ENCODE measurements at regions not wholly inside any gene's neighbourhood (a gene's known extent, or its start where the extent isn't known, plus 50 kb on each side); places are given as distances from the start of the nearest gene placed in this dataset.

DNA sequence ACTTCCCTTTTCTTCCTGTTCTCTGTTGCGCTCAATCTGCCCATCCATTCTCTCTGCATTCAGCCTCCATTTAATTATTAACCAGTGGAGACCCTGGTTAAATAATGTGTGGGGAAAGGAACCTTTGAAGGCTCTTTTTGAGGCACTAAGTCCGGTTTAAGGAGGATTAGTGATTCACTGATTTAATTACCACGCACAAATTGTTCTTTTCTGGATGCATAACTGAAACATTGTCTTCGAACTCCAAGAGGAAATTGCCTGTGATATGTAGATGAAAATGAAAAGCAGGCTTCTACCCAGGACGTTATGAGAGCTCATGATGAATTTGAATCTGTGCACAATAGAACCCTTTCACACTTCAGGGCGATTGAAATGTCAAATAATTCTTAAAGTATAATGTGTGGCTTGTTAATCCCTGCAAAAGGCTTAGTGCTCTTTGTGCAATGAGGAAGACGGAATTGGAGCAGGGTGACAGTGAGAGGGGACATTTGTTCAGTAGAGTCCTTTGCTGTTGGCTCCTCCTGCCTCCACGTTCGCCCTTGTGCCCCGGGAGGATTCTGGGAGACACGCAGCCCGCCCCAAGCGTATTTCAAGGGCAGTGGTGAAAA, 51.1 kb upstream of the ZNF236 start:
- no peak for DNase-seq

GRCh38 chr18:76767954-76768353, 54.4 kb upstream of the ZNF236 start:
- DNase-seq: no peak

GRCh38 chr18:76766429-76766828, 55.9 kb upstream of the ZNF236 start:
- no peak for DNase-seq

GRCh38 chr18:76765649-76766048, 56.7 kb upstream of the ZNF236 start:
- DNase-seq: no peak

DNA sequence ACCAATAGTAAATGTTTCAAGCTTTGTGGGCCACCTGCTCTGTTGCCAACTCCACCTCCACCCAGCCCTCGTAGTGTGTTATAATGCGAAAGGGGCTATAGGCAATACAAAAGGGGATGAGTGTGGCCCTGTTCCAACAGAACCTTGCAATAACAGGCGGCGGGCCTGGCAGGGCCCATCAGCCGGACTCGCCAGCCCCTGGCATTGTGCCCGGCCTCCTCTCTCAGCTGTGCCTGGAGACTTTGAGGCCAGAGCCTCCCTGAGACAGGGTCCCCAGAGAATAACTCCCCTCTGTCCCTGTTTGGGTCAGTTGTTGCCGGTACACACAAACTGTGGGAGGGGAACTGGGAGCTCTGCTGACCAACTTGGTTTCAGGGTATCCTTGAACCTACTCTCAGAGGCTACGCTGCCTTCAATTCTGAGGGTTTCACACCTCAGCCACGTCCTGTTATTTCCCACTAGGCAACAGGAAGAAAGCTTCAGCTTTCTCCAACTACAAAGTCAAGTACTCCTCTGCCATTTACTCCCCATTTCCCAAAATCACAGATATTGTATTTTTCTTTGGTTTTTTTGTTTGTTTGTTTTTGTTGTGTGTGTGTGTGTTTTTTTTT, 58.0 kb upstream of the ZNF236 start:
- DNase-seq: no peak

DNA sequence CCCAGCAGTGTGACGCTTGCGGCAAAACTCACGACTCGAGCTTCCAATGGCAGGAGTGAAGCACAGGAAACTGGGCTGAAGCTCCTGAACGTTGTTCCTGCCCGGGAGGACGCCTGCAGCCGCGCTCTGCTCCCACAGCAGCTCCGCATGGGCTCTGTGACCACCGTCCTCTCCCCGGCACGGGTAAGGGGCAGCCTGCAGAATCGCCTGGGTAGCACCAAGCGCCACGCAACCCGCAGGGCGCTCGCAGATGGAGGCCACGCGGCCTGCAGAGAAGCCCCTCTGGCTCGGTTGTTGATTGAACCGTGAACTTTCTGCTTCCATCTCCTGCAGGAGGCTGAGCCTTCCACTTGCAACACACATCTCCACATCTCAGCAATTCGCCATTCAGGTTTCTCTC, 63.3 kb upstream of the ZNF236 start:
- DNase-seq: no peak

DNA sequence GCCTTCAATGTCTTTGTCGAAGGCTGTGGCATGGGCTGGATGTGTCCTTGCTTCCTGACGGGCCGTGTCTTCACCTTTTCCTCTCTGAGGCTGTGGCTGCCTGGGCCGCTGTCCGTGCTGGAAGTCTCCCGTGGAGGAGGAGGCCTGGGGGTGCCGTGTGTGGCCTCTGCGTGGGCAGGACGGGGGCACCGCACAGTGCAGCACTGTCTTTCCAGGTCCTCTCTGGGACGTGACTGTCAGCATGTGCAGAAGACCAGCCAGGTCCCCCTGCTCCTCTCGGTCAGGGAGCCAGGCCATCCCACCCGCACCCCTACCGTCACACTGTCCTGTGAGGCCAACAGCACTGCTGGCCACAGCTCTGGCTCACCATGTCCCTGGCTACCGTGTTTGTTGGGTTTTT, 64.4 kb upstream of the ZNF236 start:
- DNase-seq: no peak

- no peak for DNase-seq
Observed at GRCh38 chr18:76757335-76757734, 65.0 kb upstream of the ZNF236 start.

- DNase-seq: no peak
Observed at GRCh38 chr18:76756531-76757253, 65.7 kb upstream of the ZNF236 start.

GRCh38 chr18:76754351-76754750, 68.0 kb upstream of the ZNF236 start:
- no peak for DNase-seq

DNA sequence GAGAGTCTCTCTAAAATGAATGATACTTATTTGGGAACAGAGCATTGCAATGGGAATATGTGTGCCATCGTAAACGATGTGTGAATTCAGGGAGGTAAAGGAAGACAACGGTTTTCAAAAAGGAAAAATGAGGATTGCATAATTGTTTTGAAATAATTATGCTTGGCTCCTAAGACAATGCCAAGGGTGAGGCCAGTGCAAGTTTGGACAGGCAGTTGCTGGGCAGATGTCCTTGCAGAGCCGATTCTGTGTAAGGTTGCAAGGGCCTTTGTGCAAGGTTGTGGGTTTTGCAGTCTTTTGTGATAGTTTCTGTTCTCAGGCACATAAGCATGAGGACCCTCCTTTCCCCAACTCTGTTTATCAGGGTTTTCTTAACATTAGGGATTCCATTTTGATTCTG, 70.0 kb upstream of the ZNF236 start:
- no peak for DNase-seq

DNA sequence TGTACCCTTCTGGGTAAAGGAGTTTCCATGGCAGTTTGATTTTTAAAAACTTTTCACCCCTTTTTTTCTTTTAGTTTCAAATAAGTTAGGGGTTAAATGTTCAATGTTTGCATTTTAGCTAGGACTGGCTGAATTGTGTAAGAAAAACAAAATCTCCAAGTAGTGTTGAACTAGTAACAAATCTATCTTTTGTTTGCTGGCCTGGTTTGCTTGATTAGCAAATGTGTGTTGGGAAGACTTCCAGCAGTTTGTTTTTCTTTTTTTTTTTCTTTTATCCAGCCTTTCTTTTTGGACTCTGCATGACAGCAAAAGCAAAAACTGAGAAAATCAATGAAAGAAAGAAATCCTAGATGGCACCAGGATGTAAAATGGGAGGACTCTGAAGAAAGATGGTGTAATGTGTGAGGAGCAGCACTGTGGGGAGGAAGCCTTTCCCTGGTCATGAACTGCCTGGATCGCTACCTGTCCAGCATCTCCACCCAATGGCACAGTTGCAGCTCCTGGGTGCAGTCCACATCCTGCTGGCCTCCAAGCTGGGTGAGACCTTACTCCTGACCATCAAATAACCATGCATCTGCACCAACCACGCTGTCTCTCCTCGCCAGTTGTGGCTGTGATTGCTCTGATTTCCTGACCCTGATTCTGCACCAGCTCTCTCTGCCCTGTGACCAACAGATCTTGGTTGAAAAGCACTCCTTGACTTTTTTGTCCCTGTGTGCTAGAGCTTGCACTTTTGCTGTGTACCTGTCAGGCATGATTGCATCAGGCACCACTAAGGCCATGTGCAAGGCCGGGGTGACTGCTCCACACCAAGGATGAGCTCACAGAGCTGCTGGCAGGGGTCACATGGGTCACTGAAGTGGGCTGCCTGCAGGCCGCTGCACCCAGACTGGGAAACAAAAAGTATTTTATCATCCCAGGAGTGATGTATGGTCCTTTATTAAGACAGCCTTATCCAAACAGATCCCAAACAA, 71.2 kb upstream of the ZNF236 start:
- DNase-seq: no peak

GRCh38 chr18:76750269-76750668, 72.1 kb upstream of the ZNF236 start:
- DNase-seq: no peak

- DNase-seq: no peak
Observed at GRCh38 chr18:76747676-76748075, 74.7 kb upstream of the ZNF236 start.

GRCh38 chr18:76741346-76741745, 81.0 kb upstream of the ZNF236 start:
- no peak for DNase-seq

DNA sequence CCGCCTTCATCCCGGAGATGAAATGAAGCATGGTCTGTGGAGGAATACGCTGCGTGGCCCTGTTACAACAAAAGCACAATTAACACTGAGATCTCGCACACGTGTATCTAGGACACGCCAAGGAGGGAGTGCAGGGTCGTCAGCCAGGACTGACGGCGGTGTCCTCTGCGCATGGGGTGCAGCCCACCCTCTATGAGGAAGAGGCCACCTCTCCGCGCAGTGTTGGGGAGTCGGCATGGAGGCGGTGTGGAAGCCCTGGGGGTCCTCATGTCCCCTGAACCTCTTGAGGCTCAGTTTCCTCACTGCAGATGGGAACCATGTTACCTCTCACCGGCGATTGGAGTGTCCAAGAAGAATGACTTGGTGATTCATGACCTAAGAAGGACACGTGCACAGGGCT, 86.0 kb upstream of the ZNF236 start:
- DNase-seq: no peak

- DNase-seq: no peak
Observed at GRCh38 chr18:76730901-76731300, 91.5 kb upstream of the ZNF236 start.

- DNase-seq: no peak
Observed at GRCh38 chr18:76727589-76727988, 94.8 kb upstream of the ZNF236 start.

- no peak for DNase-seq
Observed at GRCh38 chr18:76725445-76725844, 96.9 kb upstream of the ZNF236 start.

- DNase-seq: no peak
Observed at GRCh38 chr18:76722224-76723061, 99.9 kb upstream of the ZNF236 start.

- DNase-seq: peak; percentile 26
Observed at GRCh38 chr18:76721207-76721996, 101.0 kb upstream of the ZNF236 start.

Data from effector CD8-positive, alpha-beta T cell (primary cell).